NCI-H1436 (cell line): ENCODE measurements at regions not wholly inside any gene's neighbourhood (a gene's known extent, or its start where the extent isn't known, plus 50 kb on each side); places are given as distances from the start of the nearest gene placed in this dataset.
"Not testable (repeated sequence)": the region's sequence is repeated elsewhere in the genome, so short reads cannot be mapped to it uniquely, and the experiment has no call there.

Experiments
- DNase-seq: peaks from one replicate; lab custom pipeline; 2025; lab: John Stamatoyannopoulos, UW

- DNase-seq = not testable (repeated sequence)
These were observed 219.6 kb downstream of the BAMBI start for GRCh38 chr10:28896791-28897409.

GRCh38 chr10:28897617-28898464, 220.5 kb downstream of the BAMBI start:
- no peak for DNase-seq

GRCh38 chr10:28902215-28902614, 224.9 kb downstream of the BAMBI start:
- no peak for DNase-seq

- no peak for DNase-seq
These were observed 225.7 kb downstream of the BAMBI start for GRCh38 chr10:28903063-28903462.

- no peak for DNase-seq
These were observed 226.4 kb downstream of the BAMBI start for GRCh38 chr10:28903736-28904135.

- no peak for DNase-seq
These were observed 228.1 kb downstream of the BAMBI start for GRCh38 chr10:28905371-28905770.

- no peak for DNase-seq
These were observed 228.7 kb downstream of the BAMBI start for GRCh38 chr10:28906011-28906411.

- no peak for DNase-seq
These were observed 229.1 kb downstream of the BAMBI start for GRCh38 chr10:28906415-28906814.

GRCh38 chr10:28906934-28907333, 229.6 kb downstream of the BAMBI start:
- no peak for DNase-seq

GRCh38 chr10:28909875-28910274, 232.6 kb downstream of the BAMBI start:
- no peak for DNase-seq

- DNase-seq = no peak
These were observed 233.6 kb downstream of the BAMBI start for GRCh38 chr10:28910956-28911355.

- not testable (repeated sequence) for DNase-seq
These were observed 234.2 kb downstream of the BAMBI start for GRCh38 chr10:28911511-28911910.

GRCh38 chr10:28912017-28912783, 234.9 kb downstream of the BAMBI start:
- no peak for DNase-seq

GRCh38 chr10:28913436-28914237, 236.3 kb downstream of the BAMBI start:
- no peak for DNase-seq

GRCh38 chr10:28914701-28915100, 237.4 kb downstream of the BAMBI start:
- DNase-seq = no peak

- DNase-seq = no peak
These were observed 238.8 kb downstream of the BAMBI start for GRCh38 chr10:28915989-28916588.

- DNase-seq = no peak
These were observed 242.8 kb downstream of the BAMBI start for GRCh38 chr10:28920091-28920490.

- no peak for DNase-seq
These were observed 244.8 kb downstream of the BAMBI start for GRCh38 chr10:28922127-28922526.

GRCh38 chr10:28922861-28923260, 245.5 kb downstream of the BAMBI start:
- DNase-seq = no peak

- DNase-seq = no peak
These were observed 247.4 kb downstream of the BAMBI start for GRCh38 chr10:28924717-28925116.

- no peak for DNase-seq
These were observed 247.9 kb downstream of the BAMBI start for GRCh38 chr10:28925121-28925663.
